PC-9 (cell line): ENCODE measurements at regions not wholly inside any gene's neighbourhood (a gene's known extent, or its start where the extent isn't known, plus 50 kb on each side); places are given as distances from the start of the nearest gene placed in this dataset.

Experiments used
- BruUV-seq: library from RNA; stranded (reverse); fragments of 400-500 nt; replicated peaks from 2 replicates; lab custom pipeline; 2021; lab: Mats Ljungman, UMichigan
- CTCF ChIA-PET: fragments of 300-600 bp; sonication (Branson Sonifier 250); formaldehyde crosslinking; loops from one replicate; lab custom pipeline; 2022; ENCODE audit warnings: antibody characterized with exemption; lab: Charles Lee
- POLR2A ChIA-PET: fragments of 300-600 bp; sonication (Branson Sonifier 250); formaldehyde crosslinking; loops from one replicate; lab custom pipeline; 2022; ENCODE audit warnings: antibody characterized with exemption; ENCODE audit not compliant: unreplicated experiment; lab: Charles Lee
- DNase-seq, 2 experiments: peaks; one replicate each; pipeline versions ENCODE4 v3.0.0 to v3.0.0-alpha.2; 2015 to 2022; ENCODE audit warnings: mixed read lengths in 1 of 2
- H2AFZ ChIP-seq: fragments of 200-600 bp; sonication (generic); 2 replicates; pipeline ENCODE4 v1.8.1; 2017; ENCODE audit warnings: antibody characterized with exemption
- H3F3A ChIP-seq: fragments of 200-600 bp; sonication (generic); 2 replicates; pipeline ENCODE4 v1.8.1; 2017; ENCODE audit warnings: antibody characterized with exemption, mild to moderate bottlenecking, low read depth; ENCODE audit not compliant: insufficient read depth
- H3K27ac ChIP-seq: fragments of 200-600 bp; sonication (generic); 2 replicates; pipeline ENCODE4 v1.6.1; 2016; ENCODE audit warnings: mixed run types
- H3K27me3 ChIP-seq: fragments of 200-600 bp; sonication (generic); 2 replicates; pipeline ENCODE4 v1.6.1; 2016; ENCODE audit warnings: low read depth, mixed run types; ENCODE audit not compliant: insufficient read depth
- H3K36me3 ChIP-seq: fragments of 200-600 bp; sonication (generic); 2 replicates; pipeline ENCODE4 v1.6.1; 2016; ENCODE audit warnings: low read depth, mixed run types
- H3K4me1 ChIP-seq: fragments of 200-600 bp; sonication (generic); replicated peaks from 2 replicates; pipeline ENCODE4 v1.6.1; 2016; ENCODE audit warnings: mixed run types; ENCODE audit not compliant: insufficient read depth
- H3K4me2 ChIP-seq: fragments of 200-600 bp; sonication (generic); 2 replicates; pipeline ENCODE4 v1.6.1; 2017; ENCODE audit warnings: mixed run types
- H3K4me3 ChIP-seq: fragments of 200-600 bp; sonication (generic); 2 replicates; pipeline ENCODE4 v1.6.1; 2016; ENCODE audit warnings: mixed run types
- H3K79me2 ChIP-seq: fragments of 200-600 bp; sonication (generic); 2 replicates; pipeline ENCODE4 v1.6.1; 2017; ENCODE audit warnings: low read depth, mixed run types
- H3K9me2 ChIP-seq: fragments of 200-600 bp; sonication (generic); 2 replicates; pipeline ENCODE4 v1.8.1; 2017; ENCODE audit warnings: mild to moderate bottlenecking; ENCODE audit not compliant: insufficient read depth
- H3K9me3 ChIP-seq: fragments of 200-600 bp; sonication (generic); 2 replicates; pipeline ENCODE4 v1.8.1; 2016; ENCODE audit warnings: low read depth; ENCODE audit not compliant: insufficient read depth
- H4K20me1 ChIP-seq: fragments of 200-600 bp; sonication (generic); 2 replicates; pipeline ENCODE4 v1.8.1; 2017; ENCODE audit not compliant: insufficient read depth
- EZH2 ChIP-seq: fragments of 200-600 bp; sonication (generic); IDR thresholded peaks from 2 replicates; pipeline ENCODE4 v1.8.0; 2017; ENCODE audit warnings: antibody characterized with exemption, low read depth
- intact Hi-C: fragments of 100-400 bp; cut with micrococcal nuclease; formaldehyde crosslinking; loops from one replicate; pipeline ENCODE4 v1.10.0; 2022; ENCODE audit not compliant: unreplicated experiment
- TF ChIP-seq, protein P1 (sequence below): fragments of 200-600 bp; sonication (generic); conservative IDR thresholded peaks from 2 replicates; pipeline ENCODE4 v1.6.1; 2017; ENCODE audit warnings: mixed run types, antibody characterized with exemption, mild to moderate bottlenecking, moderate library complexity

GRCh38 chr15:46764851-46765250 is 952.5 kb upstream of the SEMA6D start:
- no peak for TF ChIP-seq EZH2
- TF ChIP-seq, protein P1, sequence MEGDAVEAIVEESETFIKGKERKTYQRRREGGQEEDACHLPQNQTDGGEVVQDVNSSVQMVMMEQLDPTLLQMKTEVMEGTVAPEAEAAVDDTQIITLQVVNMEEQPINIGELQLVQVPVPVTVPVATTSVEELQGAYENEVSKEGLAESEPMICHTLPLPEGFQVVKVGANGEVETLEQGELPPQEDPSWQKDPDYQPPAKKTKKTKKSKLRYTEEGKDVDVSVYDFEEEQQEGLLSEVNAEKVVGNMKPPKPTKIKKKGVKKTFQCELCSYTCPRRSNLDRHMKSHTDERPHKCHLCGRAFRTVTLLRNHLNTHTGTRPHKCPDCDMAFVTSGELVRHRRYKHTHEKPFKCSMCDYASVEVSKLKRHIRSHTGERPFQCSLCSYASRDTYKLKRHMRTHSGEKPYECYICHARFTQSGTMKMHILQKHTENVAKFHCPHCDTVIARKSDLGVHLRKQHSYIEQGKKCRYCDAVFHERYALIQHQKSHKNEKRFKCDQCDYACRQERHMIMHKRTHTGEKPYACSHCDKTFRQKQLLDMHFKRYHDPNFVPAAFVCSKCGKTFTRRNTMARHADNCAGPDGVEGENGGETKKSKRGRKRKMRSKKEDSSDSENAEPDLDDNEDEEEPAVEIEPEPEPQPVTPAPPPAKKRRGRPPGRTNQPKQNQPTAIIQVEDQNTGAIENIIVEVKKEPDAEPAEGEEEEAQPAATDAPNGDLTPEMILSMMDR = no peak
- Histone ChIP-seq H3K9me3 (no peaks in the 10 kb centered on the region), H4K20me1 (no peaks in the 10 kb centered on the region), H3K4me1 (no peaks in the 10 kb centered on the region), H3K4me2 (no peak overlapping the region), H3K4me3 (no peak overlapping the region), H3K9me2 (no peaks in the 10 kb centered on the region), H3K36me3 (no peaks in the 10 kb centered on the region), H3K79me2 (no peaks in the 10 kb centered on the region), H3F3A (no peaks in the 10 kb centered on the region), H2AFZ (no peak overlapping the region), H3K27ac (no peak overlapping the region), H3K27me3 (no peaks in the 10 kb centered on the region)
- BruUV-seq = no TSS peak
- CTCF ChIA-PET = no interaction called here
- no peak for DNase-seq
- intact Hi-C loops = no loop called here
- POLR2A ChIA-PET = no interaction called here

GRCh38 chr15:46766021-46766420 is 951.3 kb upstream of the SEMA6D start:
- Histone ChIP-seq H2AFZ (no peak overlapping the region), H3K9me3 (no peaks in the 10 kb centered on the region), H3K36me3 (no peaks in the 10 kb centered on the region), H3K27me3 (no peaks in the 10 kb centered on the region), H3K27ac (no peak overlapping the region), H3K4me1 (no peaks in the 10 kb centered on the region), H3F3A (no peaks in the 10 kb centered on the region), H3K79me2 (no peaks in the 10 kb centered on the region), H4K20me1 (no peaks in the 10 kb centered on the region), H3K4me3 (no peak overlapping the region), H3K4me2 (no peak overlapping the region), H3K9me2 (no peaks in the 10 kb centered on the region)
- DNase-seq = no peak
- intact Hi-C loops = no loop called here
- ChIA-PET CTCF (no interaction called here), POLR2A (no interaction called here)
- no TSS peak for BruUV-seq
- TF ChIP-seq EZH2 = no peak
- TF ChIP-seq, protein P1 = no peak

DNA sequence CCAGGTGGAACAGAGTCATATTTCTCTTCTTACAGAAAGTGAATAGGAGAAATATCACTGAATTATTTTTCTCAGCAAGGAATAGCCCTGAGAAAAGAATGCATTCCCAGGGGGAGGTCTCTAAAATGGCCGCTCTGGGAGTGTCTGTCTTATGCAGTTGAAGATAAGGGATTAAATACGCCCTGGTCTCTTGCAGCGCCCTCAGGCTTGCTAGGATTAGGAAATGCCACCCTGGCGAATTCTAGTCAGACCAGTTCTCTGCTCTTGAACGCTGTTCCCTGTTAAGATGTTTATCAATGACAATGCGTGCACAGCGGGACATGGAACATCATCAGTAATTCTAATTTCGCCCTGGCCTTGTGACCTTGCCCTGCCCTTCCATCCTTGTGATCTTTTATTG is 949.0 kb upstream of the SEMA6D start:
- ChIA-PET POLR2A (no interaction called here), CTCF (no interaction called here)
- intact Hi-C loops = no loop called here
- Histone ChIP-seq H2AFZ (no peak overlapping the region), H3K4me1 (no peaks in the 10 kb centered on the region), H3K9me3 (no peaks in the 10 kb centered on the region), H3K4me3 (no peak overlapping the region), H3K4me2 (no peak overlapping the region), H3K79me2 (no peaks in the 10 kb centered on the region), H3K9me2 (no peaks in the 10 kb centered on the region), H3K36me3 (no peaks in the 10 kb centered on the region), H3F3A (no peaks in the 10 kb centered on the region), H4K20me1 (no peaks in the 10 kb centered on the region), H3K27ac (no peak overlapping the region), H3K27me3 (no peaks in the 10 kb centered on the region)
- BruUV-seq = no TSS peak
- no peak for DNase-seq
- TF ChIP-seq EZH2 = no peak
- TF ChIP-seq, protein P1 = no peak
